GM13977 (cell line): ENCODE measurements at regions not wholly inside any gene's neighbourhood (a gene's known extent, or its start where the extent isn't known, plus 50 kb on each side); places are given as distances from the start of the nearest gene placed in this dataset.

ENCODE experiments used
- DNase-seq: peaks from one replicate; pipeline ENCODE4 v3.0.0; 2012; ENCODE audit warnings: low spot score
- in situ Hi-C: fragments of 300-500 bp; cut with MboI; formaldehyde crosslinking; loops from one replicate; pipeline ENCODE4 v1.12.0; 2022; ENCODE audit warnings: low sequenced_read_pairs, low pct_unique_long_range_greater_than_20kb, mixed read lengths, inconsistent platforms; ENCODE audit not compliant: unreplicated experiment
- TF ChIP-seq, protein P1 (sequence below): IDR thresholded peaks from 2 replicates; pipeline ENCODE4 v1.5.1; 2012; ENCODE audit warnings: mild to moderate bottlenecking, control low read depth; ENCODE audit not compliant: insufficient read depth; ENCODE audit errors: extremely low read depth, missing control alignments

DNA sequence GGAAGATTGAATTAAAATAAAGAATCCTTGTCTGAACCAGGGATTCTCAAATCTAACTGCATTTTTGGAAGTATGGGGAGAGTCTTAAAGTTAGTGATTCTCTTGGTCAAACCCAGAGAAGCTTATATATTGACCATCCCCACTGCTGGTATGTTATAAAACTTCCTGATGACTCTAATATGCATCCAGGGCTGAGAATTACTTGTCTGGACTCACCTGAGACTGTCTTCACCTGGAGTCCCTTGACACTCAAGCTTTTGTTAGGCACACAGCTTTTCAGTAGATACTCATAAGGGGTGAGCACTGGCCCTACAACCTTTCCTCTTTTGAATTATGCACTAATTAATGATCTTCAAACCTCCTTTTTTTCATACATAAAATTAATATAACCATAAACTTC, 149.6 kb upstream of the GULP1 start:
- no peak for DNase-seq

DNA sequence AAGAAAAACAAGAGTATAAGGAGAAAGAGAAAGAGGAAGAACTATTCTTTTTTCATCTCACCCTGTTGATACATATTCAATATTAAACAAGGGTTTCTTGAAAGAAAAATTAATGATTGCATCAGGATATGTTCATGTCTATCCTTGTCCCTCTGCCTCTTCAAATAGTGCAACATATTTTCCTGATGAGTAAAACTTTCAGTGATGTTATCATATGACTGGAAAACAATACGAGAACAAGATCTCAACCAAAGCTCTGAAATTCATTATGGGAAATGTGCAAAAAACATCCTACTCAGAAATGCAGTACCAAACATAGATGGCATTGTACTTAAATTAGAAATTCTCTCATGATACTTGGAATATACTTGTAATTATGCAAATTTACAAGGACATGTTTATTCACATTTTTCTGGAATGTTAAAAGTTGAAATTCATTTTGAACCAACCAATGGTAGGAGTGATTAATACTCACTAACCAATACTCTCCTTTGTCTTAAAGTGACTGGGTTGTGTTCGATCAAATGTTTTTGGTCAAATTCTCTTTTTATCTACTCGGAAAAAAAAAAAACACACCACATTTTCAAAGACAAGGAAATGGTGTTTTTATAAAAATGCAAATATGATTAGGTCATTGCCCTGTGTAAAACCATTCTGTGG, 148.9 kb upstream of the GULP1 start:
- in situ Hi-C loops, result no loop called here
- TF ChIP-seq, protein P1, sequence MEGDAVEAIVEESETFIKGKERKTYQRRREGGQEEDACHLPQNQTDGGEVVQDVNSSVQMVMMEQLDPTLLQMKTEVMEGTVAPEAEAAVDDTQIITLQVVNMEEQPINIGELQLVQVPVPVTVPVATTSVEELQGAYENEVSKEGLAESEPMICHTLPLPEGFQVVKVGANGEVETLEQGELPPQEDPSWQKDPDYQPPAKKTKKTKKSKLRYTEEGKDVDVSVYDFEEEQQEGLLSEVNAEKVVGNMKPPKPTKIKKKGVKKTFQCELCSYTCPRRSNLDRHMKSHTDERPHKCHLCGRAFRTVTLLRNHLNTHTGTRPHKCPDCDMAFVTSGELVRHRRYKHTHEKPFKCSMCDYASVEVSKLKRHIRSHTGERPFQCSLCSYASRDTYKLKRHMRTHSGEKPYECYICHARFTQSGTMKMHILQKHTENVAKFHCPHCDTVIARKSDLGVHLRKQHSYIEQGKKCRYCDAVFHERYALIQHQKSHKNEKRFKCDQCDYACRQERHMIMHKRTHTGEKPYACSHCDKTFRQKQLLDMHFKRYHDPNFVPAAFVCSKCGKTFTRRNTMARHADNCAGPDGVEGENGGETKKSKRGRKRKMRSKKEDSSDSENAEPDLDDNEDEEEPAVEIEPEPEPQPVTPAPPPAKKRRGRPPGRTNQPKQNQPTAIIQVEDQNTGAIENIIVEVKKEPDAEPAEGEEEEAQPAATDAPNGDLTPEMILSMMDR, result no peak
- DNase-seq, result no peak

More for the DNA sequence above, 149.6 kb upstream of the GULP1 start:
- in situ Hi-C loops, result no loop called here
- TF ChIP-seq, protein P1, result no peak

DNA sequence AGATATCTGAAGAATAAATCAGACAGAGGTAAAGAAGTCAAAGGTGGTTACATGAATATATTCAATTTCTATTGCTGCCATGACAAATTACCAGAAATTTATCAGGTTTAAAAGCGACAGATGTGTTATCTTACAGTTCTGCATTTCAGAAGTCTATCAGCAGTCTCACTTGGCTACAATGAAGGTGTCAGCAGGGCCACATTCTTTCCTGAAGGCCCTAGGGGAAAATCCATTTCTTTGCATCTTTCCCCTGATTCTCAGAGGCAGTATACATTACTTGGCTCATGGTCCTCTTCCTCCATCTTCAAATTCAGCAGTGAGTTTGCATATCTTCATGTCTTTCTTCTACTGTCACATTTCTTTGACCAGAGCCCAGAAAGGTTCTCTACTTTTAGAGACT, 145.8 kb upstream of the GULP1 start:
- in situ Hi-C loops, result no loop called here
- DNase-seq, result no peak
- TF ChIP-seq, protein P1, result no peak

DNA sequence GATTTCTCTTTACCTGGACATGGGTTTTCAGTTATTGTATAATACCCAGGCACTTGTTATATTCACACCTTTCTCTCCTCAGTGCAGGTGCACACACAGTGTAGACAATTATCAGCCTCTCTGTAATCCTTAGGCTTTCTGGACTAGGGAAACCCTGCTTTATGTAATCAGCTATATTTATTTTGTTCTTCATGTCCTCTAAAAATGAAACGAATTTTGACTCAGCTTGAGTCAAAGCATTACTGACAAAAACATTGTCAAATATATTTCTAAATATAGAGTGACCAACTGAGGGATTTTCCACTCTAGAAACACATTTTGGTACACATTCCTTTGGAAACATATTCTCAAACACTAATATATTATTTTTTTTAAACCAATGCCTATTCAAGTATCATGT, 144.8 kb upstream of the GULP1 start:
- in situ Hi-C loops, result no loop called here
- no peak for DNase-seq
- TF ChIP-seq, protein P1, result no peak

DNA sequence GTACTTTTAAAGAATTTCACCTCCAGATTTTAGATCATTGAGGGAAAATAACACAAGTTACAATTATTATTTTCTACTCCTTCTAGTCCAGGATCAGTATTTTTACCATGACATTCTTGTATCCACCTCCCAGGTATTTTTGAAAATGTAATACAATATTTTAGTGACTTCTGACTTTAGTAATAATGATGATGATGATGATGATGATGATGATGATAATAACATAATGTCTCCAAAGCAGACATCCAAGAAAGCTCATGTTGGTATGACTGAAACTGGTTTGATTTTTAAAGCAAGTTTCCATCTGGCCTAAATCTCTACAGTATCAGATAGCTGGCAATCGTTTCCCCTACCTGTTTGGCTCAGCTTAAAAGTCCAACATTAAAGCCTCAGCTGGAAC, 140.0 kb upstream of the GULP1 start:
- no peak for DNase-seq
- in situ Hi-C loops, result no loop called here
- TF ChIP-seq, protein P1, result no peak

DNA sequence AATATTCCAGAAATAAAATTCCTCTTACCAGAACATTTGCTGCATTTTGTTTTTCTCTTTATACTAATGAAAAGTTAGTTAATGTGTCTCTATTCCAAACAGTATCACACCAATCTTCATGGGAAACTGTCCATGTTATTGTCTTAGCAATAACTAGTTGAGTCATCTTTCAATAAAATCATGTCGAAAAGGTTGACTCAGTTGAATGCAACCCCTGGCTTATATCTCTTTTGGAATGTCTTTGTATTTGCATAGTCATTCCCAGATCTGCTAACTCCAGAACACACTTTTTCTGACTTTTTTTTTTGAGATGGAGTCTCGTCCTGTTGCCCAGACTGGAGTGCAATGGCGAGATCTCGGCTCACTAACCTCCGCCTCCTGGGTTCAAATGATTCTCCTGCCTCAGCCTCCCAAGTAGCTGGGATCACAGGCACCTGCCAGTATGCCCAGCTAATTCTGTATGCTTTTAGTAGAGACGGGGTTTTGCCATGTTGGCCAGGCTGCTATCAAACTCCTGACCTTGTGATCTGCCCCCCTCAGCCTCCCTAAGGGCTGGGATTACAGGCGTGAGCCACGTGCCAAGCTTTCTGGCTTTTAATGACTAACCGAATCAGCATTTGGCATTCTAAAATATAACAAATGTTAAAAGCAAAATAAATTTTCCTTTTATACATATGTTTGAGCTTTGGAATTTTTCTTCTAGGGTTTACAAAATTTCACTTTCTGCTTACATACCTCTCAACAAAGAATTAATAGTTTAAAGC, 133.2 kb upstream of the GULP1 start:
- in situ Hi-C loops, result no loop called here
- TF ChIP-seq, protein P1, result no peak
- no peak for DNase-seq
